ENCODE measurements at regions not wholly inside any gene's neighbourhood (a gene's known extent, or its start where the extent isn't known, plus 50 kb on each side); places are given as distances from the start of the nearest gene placed in this dataset.

- no peak for TF ChIP-seq POLR2AphosphoS5 (IDR thresholded peaks at IDR 0.05; ENCODE audit: low read depth)
- no peak for TF ChIP-seq CTCF (IDR thresholded peaks at IDR 0.05; ENCODE audit: insufficient read depth, low read length)
- no peak for TF ChIP-seq REST (IDR thresholded peaks at IDR 0.05; ENCODE audit: insufficient replicate concordance, low read depth)
These were observed 103.2 kb upstream of the TJP1 start for GRCh38 chr15:29925227-29926082.
